GM19468 (cell line): ENCODE measurements at regions not wholly inside any gene's neighbourhood (a gene's known extent, or its start where the extent isn't known, plus 50 kb on each side); places are given as distances from the start of the nearest gene placed in this dataset.

Experiments used
- ATAC-seq: cut with Tn5 transposase; IDR thresholded peaks from one replicate; pipeline ENCODE4 v1.9.1; 2021; ENCODE audit warnings: mild to moderate bottlenecking, moderate library complexity, moderate number of reproducible peaks; ENCODE audit not compliant: unreplicated experiment; ENCODE audit errors: extremely low read depth

DNA sequence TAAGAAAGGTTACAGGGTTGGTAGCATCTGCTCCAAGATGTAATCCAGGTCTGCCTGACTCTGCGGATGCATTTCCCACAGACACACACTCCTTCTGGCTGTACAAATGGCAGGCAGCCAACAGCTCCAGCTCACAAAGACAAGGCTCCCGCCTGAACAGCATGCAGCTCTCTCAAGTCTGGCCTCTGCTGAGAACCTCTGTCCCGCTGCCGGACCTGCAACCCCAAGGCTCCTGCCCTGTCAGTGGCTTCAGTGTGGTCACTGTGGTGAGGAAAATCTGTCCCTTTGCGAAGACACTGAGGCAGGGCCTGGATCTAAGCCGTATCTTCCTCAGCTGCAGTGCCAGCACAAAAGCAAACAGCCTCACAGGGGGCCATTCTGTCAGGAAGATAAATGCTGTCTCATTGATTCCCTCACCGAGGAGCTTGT lies 469.3 kb upstream of the MEX3C start:
- no peak for ATAC-seq

DNA sequence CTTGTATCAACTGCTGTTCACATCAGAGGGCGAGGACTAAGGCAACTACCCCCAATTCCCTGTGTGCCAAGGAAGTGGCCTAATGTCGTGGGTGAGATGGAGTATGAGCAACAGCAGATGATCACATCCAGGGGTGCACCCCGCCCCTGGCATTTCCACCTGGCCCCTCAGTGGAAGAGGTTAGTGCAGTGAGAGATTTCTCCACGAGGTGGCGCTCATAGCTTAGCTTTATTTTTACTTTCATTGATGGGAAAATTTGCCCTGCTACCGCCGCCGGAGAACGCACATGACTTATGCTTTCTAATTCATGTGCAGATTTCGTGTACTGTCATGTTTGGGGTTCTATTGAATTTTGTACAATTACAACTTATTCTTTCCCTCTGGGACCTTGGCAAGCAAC lies 470.6 kb upstream of the MEX3C start:
- ATAC-seq, result no peak

DNA sequence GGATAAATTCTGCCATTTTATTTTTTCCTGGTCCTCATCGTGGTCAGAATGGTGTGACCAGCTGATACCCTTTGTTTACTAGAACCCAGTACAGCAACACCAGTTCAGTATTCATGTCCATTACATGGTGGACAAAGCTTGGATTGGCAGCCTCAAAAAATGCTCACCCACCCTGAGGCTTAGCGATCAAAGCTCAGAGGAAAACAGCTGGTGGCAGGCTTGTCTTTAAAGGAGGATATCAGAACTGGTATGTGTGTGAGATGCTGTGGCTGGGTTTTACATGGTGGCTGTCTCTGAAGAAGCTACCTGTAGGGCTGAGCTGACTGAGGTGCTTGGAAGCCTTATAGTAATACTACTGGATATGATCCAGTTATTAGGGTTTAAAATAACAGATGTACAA lies 471.1 kb upstream of the MEX3C start:
- ATAC-seq, result no peak

DNA sequence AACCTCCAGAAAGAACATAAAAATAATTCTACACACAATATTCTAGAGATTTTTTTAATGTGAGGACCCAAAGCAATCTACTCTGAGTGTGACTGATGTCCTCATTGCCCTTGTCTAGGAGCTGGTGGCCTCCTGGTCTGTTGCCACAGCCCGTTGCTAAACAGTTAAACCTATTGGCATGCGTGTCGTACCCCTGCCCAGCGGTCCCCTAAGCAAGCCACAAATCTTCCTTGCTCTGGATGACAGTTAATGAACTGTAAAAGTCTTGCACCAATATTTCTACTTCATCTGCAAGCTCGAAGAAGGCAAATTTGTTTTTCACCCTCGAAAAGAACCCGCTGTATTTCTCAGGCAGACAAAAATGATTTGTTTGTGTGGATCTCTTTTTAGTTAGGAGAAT lies 489.1 kb upstream of the MEX3C start:
- no peak for ATAC-seq

DNA sequence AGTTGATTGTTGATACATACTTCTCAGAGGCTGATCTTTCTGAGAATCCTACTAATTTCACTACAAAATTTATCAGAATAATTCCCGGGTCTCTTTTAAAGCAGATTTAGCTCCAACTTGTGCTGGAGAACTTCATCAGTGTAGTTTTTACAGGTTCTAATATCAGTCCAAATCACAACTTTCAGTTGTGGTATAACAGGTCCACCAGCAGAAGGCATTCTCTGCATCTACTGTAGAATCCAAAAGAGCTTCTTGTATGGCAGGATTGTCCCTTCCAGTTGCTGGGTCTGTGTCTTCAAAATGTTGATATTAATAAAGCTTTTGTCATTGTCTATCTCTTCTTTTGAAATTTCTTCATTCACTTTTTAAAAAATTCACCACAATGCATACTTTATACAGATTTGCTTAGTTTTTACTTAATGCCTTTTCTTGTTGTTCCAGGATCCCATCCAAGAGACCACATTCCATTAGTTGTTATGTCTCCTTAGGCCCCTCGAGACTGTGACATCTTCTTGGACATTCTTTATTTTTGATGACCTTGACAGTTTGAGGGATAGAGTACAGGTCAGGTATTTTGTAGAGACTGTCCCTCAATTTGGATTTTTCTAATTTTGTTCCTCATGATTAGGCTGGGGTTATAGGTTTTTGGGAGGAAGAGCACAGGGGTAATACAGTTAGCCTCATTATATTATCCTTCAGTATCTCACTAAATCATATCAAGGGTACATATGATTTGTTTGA lies 490.5 kb upstream of the MEX3C start:
- no peak for ATAC-seq

DNA sequence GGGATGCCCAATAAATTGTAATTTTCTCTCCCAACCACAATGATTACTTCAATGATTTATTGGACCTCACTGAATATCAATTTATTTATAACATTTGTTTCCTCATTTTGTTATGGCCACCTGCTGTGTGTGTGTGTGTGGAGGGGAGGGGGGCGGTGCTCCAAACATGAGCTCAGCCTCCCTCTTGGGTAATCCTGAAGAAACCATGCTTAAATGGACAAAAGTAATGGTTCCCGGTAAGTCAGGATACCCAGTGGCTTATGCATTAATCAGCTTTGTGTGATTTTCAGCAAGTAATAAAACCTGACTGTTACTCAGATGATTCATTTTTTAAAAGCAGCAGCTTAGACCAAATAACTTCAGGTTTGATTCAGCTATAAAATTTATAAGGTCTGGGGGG lies 495.1 kb upstream of the MEX3C start:
- ATAC-seq, result no peak

DNA sequence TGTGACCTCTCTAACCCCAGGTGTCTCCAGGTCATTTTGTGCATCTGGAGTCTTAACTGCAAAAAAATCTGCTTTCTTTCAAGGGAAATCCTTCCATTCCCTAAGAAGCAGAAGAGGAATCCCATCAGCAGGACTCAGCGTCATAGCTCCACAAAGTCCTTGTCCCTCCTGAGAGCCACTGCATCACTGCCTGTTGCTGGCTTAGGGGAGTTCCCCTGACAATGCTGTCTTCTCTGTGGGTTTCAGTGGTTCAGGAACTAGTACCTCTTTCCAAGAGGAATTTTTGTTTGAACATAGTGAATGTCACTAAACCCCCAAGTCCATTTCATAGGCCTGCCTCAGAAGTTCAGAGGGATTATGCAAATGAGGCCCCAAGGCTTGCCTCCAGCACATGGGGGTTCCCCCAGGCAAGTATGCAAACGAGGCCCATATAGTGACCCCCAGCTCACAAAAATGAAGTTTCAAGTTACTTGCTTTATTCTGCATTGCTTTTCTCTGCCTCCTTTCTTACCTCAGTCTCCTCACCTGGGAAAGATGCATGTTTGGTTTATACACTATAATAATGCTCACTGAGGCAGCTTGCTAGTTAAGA lies 513.9 kb upstream of the MEX3C start:
- peak; percentile 51 for ATAC-seq

DNA sequence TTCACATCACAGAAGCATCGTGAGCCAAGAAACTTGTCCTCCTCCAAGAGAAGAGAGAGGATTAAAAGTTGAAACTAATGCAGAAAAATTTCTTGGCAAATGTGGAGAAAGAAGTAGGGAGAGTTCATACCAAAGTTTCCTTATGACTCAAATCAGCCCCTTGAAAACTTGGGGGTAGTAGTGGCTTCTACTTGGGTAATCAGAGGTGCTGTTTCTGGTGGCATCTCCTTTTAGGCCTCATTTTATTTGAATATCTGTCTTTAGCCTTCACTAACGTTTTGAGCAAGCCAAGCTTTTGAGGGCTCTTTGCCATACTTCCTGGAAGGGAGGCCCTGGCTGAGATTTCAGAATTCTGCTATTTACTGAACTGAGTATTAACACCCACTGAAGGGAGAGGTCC lies 515.3 kb upstream of the MEX3C start:
- no peak for ATAC-seq

DNA sequence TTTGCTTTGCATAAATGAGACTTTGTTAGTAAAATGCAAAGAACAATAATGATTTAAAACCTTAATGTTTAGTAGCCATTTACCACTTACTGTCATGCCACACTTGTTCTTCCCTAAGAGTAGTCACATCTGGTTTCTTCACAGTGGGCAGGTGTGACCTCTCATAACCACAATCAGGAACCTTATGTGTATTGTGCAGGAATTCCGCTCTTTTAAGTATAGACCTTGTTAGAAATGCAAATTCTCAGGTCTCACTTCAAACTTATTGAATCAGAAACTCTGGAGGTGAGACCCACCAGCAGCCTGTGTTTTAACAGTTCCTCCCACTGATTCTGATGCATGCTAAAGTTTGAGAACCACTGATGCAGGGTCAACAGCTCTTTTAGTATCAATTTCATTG lies 518.8 kb upstream of the MEX3C start:
- ATAC-seq, result no peak

DNA sequence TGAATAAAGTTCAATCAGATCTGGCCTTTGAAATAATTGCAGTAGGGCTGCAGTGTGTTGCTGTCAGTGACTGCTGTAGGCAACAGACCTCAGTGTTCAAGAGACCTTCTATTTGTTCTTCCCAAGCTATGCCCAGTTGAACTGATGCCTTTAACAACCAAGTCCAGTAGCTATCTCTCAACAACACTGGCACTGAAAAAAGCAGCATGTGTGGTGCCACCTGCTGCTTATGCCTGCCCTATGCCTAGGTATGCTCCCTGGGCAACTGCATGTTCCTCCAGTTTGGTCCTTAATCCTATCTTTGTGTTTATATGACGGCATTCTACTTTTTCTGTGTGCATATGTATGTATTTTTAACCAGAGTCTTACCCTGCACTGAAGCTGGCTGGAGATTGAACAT lies 523.9 kb upstream of the MEX3C start:
- no peak for ATAC-seq

DNA sequence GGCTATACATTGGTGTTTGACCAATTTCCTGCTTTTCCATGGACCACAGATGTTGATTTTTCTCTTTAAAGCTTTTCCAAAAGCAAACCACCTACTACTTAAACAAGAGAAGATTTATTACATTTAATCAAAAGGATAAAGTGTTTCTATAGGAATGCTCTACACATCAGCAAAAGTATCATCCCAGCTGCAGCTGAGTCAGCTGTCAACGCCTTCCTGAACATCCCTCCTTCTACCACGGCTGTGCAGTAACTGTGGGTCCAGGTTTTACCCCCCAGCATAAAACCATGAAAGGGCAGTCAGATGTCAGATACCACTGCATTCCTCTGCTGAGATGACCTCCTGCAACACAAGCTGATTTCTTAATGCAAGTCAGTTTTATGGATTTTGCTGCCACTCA lies 524.5 kb upstream of the MEX3C start:
- ATAC-seq, result no peak

DNA sequence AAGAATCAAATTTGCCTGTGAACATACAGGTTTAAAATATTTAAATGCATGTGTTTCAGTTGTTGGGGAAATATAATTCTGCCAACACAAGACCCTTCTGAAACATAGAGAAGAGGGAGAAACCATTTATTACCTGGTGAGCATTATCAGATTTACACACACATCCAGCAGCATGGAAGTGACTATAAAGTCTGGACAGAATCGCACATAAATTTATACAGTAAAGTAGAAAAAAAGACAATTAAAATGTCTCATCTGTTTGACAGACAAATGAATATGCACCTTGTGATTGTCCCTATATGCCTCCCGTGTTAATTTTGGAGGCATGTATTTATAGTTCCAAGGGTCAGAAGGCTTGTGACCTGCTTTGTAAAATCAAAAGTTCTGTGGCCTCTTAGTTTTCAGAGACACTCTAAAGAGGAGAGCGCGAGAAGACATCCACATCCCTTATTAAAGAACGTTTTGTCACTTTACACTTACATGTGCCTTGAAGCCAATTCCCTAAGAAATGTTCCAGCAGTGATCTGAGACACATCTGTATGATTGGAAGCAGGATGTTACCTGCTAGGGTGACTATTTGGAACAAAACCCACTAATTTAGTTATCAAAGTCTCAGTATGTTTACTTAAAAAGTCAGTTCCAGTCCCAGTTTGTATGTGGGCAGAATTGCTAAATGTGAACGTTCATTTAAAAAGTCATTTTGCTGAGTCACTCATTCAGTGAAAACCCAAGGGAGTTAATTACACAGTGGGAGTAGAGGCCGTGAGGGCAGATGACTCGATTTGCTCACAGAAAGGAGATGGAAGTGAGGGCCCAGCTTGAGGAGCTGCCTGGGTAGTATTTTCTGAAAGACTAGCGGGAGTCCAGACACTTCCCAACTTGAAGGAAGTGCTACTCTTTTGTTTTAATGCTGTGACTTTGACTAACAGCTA lies 527.6 kb upstream of the MEX3C start:
- no peak for ATAC-seq

DNA sequence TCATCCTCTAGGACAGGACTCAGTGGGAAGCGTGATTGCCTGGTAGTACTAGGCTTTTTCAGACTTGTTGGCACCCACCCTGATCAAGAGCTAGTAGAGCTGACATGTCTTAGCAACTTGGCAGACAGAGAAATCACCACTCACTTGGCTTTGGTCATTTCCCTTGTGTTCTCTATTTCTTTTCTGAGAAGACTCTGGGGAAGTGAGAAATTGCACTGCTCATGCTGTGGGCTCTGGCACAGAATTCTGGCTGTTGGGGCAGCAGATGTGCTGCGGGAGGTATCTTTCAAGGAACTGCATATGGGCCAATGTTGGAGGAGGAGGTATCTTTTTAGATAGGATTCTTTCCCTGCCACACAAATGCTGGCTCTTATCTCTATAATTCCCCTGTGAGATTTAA lies 529.1 kb upstream of the MEX3C start:
- ATAC-seq, result no peak

DNA sequence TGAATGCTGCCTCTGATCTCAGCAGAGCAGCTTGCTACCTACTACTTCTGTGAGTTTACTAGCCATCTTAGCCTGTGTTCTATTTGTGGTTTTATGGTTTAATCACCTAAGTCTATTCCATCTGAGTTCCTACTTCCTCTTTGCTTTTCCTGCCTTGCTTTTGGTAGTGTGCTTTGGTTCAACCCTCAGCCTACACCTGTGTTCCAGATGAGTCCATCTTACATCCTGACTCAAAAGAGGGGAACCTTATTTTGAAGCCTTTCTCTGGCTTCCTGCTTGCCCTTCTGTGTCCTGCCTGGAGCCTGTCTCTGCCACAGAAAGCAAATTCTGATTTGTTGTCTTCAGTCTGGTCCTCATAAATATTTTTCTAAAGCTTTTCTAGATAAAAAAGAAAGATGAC lies 530.3 kb upstream of the MEX3C start:
- ATAC-seq, result peak; percentile 69

DNA sequence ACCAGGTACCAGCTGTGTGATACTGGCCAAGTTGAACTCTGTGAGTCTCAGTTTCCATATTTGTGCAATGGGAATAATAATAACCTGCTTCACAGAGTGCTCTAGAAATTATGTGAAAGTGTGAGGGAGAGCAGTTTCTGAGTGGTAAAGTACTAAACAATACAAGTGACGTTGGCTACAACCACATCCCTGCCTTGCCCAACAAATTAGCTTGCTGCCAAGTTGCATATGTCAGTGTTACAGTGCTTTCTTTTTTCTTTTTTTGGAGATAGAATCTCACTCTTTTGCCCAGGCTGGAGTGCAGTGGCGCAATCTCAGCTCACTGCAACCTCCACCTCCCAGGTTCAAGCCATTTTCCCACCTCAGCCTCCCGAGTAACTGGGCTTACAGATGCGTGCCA lies 533.6 kb upstream of the MEX3C start:
- ATAC-seq, result no peak

DNA sequence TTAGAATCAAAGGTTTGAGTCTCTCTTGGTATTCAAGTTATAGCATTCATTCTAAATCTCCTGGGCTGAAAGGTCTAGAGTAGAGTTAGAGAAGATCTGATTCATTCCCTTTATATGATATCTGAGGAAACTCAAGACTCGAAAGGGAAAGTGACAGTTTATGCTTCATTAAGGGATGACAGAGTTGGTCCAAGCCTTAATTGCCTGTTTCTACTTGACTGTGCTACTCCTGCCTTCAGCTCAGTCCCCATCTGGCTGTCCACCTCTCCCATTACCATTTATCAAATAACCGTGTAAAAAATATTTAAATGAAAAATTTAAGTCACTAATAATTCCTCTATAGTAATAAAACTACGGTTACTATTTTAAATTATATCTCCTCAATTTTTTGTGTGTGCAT lies 537.1 kb upstream of the MEX3C start:
- ATAC-seq, result no peak

DNA sequence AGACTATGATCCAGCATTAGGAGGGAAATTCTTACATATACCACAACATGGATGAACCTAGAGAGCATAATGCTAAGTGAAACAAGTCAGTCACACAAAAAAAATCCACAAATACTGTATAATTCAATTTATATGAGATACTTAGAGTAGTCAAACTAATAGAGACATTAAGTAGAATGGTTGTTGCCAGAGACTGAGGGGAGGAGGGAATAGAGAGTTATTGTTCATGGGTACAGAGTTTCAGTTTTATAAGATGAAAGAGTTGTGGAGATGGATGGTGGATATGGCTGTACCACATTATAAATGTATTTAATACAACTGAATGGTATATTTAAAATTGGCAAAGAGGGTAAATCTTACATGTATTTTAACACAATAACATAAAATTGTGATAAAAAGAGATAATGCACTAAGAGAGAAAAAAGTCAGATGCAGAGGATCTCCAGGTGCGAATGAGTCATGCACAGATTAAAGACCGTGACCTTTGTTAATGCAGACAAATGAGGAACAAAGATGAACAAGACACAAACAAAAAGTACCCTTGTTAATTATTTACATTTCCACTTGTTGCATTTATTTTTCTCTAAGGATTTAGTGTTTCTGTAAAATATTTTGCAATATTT lies 541.7 kb upstream of the MEX3C start:
- ATAC-seq, result peak; percentile 60

DNA sequence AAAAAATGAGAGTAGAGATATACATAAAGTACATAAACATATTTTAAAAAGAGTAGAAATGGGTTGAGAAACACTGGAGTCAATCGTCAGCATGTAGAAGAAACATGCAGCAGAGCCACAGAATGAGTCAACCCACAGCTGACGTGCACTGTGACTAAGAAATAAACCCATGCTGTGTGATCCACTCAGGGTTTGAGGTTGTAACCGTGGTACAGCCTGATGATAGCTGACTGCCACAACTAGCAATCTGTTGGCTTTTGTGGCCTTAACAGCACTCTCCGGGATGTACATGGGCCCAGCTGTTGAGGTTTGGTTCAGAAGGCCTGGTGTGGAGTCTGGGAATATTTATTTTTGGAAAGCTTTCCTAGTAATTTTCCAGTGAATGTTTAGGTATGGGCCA lies 554.4 kb upstream of the MEX3C start:
- peak; percentile 23 for ATAC-seq

DNA sequence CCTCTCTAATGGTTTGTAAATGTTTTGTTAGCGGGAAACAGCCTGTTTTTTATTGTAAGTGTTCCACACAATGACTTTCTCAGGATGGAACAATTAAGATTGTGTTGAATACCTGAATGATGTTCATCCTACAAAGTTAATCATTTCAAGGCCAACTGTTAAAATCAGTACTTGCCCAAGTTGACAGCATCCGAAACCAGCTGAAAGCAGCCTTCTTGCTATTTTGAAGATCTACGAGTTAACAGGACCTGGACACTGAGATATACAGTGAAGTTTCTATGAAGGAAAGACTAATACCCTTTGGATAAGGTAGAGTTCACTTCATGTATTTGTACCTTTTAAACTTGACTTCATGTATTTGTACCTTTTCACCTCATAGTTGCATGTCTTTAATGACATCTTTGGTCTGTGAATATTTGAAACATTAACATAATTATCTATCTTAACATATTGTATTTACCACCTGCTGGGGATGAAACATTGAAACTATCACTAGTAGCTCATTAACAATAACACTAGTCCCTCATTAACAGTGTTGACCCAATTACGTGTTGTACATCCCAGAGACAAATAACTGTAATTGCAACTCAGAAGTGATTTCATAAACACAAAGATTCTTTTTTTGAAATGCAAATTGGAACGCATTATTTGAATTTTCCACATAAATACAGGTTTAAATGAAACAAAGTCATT lies 556.0 kb upstream of the MEX3C start:
- ATAC-seq, result no peak

DNA sequence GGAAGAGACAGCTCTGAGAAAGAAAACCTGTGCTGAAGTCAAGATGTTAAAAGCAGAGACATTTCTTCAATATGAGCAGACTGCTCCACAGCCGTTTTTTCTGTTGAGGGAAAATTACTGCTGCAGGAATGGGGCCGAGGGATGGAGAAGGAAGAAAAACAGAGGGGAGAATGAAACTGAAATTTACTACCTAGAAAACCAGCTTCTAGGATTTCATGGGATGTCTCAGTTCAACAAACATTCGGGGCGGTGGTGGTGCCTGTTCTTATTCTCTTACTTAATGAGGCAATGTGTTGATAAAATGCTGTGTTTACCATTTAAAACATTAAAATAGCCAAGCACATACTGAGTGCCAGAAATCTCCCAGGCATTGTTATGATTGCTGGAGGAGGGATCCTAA lies 557.1 kb upstream of the MEX3C start:
- no peak for ATAC-seq
